Endothelial cell of umbilical vein (primary cell): ENCODE measurements at regions not wholly inside any gene's neighbourhood (a gene's known extent, or its start where the extent isn't known, plus 50 kb on each side); places are given as distances from the start of the nearest gene placed in this dataset.
"Not testable (repeated sequence)": the region's sequence is repeated elsewhere in the genome, so short reads cannot be mapped to it uniquely, and the experiment has no call there.

Experiments
- BruUV-seq: library from RNA; stranded (reverse); fragments of 400-500 nt; replicated peaks from 2 replicates; lab custom pipeline; 2021; lab: Mats Ljungman, UMichigan
- CTCF ChIA-PET: fragments of 300-600, 350-600 bp; sonication (Branson Sonifier 250); formaldehyde crosslinking; loops from one replicate; lab custom pipeline; 2021; ENCODE audit warnings: antibody characterized with exemption, inconsistent platforms; lab: Charles Lee
- POLR2A ChIA-PET: fragments of 300-600, 350-600 bp; sonication (Branson Sonifier 250); formaldehyde crosslinking; loops from one replicate; lab custom pipeline; 2021; ENCODE audit warnings: antibody characterized with exemption, inconsistent platforms; lab: Charles Lee
- DNase-seq: peaks from one replicate; pipeline ENCODE4 v3.0.0-alpha.2; 2011; ENCODE audit warnings: low read depth, low spot score
- FAIRE-seq: peaks from 2 replicates; lab custom pipeline; 2011; peaks lifted over from hg19 to GRCh38; lab: Jason Lieb, UNC
- H2AFZ ChIP-seq: 2 replicates; pipeline ENCODE4 v1.6.0; 2012; ENCODE audit warnings: low read depth, low read length, control low read depth, inconsistent platforms
- H3K27ac ChIP-seq: 2 replicates; pipeline ENCODE4 v1.5.1; 2011; ENCODE audit warnings: low read depth, mild to moderate bottlenecking, control low read depth, low read length, moderate library complexity; ENCODE audit not compliant: insufficient read depth
- H3K27me3 ChIP-seq, 2 experiments: 2 replicates each; pipeline versions ENCODE4 v1.6.0 to v1.6.1; 2011; ENCODE audit warnings: low read length in 2 of 2, mixed read lengths in 1 of 2; ENCODE audit not compliant: control insufficient read depth in 2 of 2, insufficient read depth in 2 of 2
- H3K36me3 ChIP-seq, 2 experiments: 2 replicates in 1 of 2; 3 replicates in 1 of 2; pipeline ENCODE4 v1.5.1; 2011; ENCODE audit warnings: low read length in 2 of 2, mild to moderate bottlenecking in 1 of 2, moderate library complexity in 1 of 2; ENCODE audit not compliant: control insufficient read depth in 2 of 2, insufficient read depth in 2 of 2; ENCODE audit errors: extremely low read depth in 1 of 2
- H3K4me1 ChIP-seq: 3 replicates; pipeline ENCODE4 v1.5.1; 2011; ENCODE audit warnings: mild to moderate bottlenecking, low read length; ENCODE audit not compliant: control insufficient read depth, insufficient read depth; ENCODE audit errors: extremely low read depth
- H3K4me2 ChIP-seq: 2 replicates; pipeline ENCODE4 v1.6.1; 2011; ENCODE audit warnings: low read length, control low read depth, mixed read lengths; ENCODE audit not compliant: insufficient read depth
- H3K4me3 ChIP-seq, 3 experiments: fragments of 200-600 bp in 1 of 3; sonication (generic), shearing (Covaris generic) in 1 of 3; replicated peaks in 1 of 3; 2 replicates each; pipeline ENCODE4 v1.5.1; 2011 to 2016; ENCODE audit warnings: control low read depth in 3 of 3, low read length in 3 of 3, mild to moderate bottlenecking in 2 of 3, inconsistent platforms in 1 of 3, low read depth in 1 of 3, moderate library complexity in 1 of 3; ENCODE audit not compliant: insufficient read depth in 1 of 3
- H3K79me2 ChIP-seq: 2 replicates; pipeline ENCODE4 v1.6.0; 2012; ENCODE audit warnings: low read length, inconsistent platforms; ENCODE audit not compliant: control insufficient read depth, insufficient read depth
- H3K9ac ChIP-seq: replicated peaks from 2 replicates; pipeline ENCODE3; 2011; ENCODE audit warnings: low read length, control low read depth; ENCODE audit not compliant: insufficient read depth; ENCODE audit errors: extremely low read depth
- H3K9me1 ChIP-seq: replicated peaks from 3 replicates; pipeline ENCODE4 v1.6.0; 2011; ENCODE audit warnings: mild to moderate bottlenecking, low read length; ENCODE audit not compliant: control insufficient read depth, insufficient read depth; ENCODE audit errors: extremely low read depth
- H3K9me3 ChIP-seq: replicated peaks from 2 replicates; pipeline ENCODE4 v1.5.1; 2012; ENCODE audit warnings: low read length, inconsistent platforms; ENCODE audit not compliant: control insufficient read depth, insufficient read depth
- H4K20me1 ChIP-seq: replicated peaks from 2 replicates; pipeline ENCODE3; 2011; ENCODE audit warnings: mild to moderate bottlenecking, low read length; ENCODE audit not compliant: control insufficient read depth, insufficient read depth; ENCODE audit errors: extremely low read depth
- EZH2 ChIP-seq: IDR thresholded peaks from 2 replicates; pipeline ENCODE4 v1.6.1; 2012; ENCODE audit warnings: borderline replicate concordance, low read depth, mild to moderate bottlenecking, moderate library complexity, low read length, inconsistent platforms; ENCODE audit not compliant: severe bottlenecking
- JUN ChIP-seq: IDR thresholded peaks from 2 replicates; pipeline ENCODE4 v1.6.1; 2011; ENCODE audit warnings: borderline replicate concordance, low read depth; ENCODE audit not compliant: insufficient read length, insufficient read depth
- MYC ChIP-seq: IDR thresholded peaks from one replicate; pipeline ENCODE4 v1.6.1; 2011; ENCODE audit warnings: mild to moderate bottlenecking, low read depth, low read length
- POLR2A ChIP-seq: IDR thresholded peaks from 2 replicates; pipeline ENCODE4 v1.6.1; 2012; ENCODE audit warnings: low read depth, mild to moderate bottlenecking, control low read depth, low read length
- dilution Hi-C: fragments of 300-500 bp; cut with MboI; formaldehyde crosslinking; loops from one replicate; pipeline ENCODE4 v1.15.0; 2019; ENCODE audit warnings: low sequenced_read_pairs; ENCODE audit not compliant: extremely low pct_ligation_motif_present
- intact Hi-C: fragments of 100-400 bp; cut with micrococcal nuclease; formaldehyde crosslinking; loops from one replicate; pipeline ENCODE4 v1.10.0; 2022
- TF ChIP-seq, protein P1 (sequence below): IDR thresholded peaks from 2 replicates; pipeline ENCODE4 v1.6.1; 2011; ENCODE audit not compliant: insufficient read depth, insufficient read length

- Histone ChIP-seq H3K4me3 (no peak overlapping the region), H3K27ac (no peak overlapping the region), H4K20me1 (no peaks in the 10 kb centered on the region), H3K9me3 (no peaks in the 10 kb centered on the region), H3K27me3 (no peaks in the 10 kb centered on the region), H3K9ac (no peak overlapping the region), H3K9me1 (no peaks in the 10 kb centered on the region), H3K4me2 (no peak overlapping the region), H3K79me2 (no peaks in the 10 kb centered on the region), H3K36me3 (no peaks in the 10 kb centered on the region), H3K4me1 (no peaks in the 10 kb centered on the region), H2AFZ (no peak overlapping the region)
- ChIA-PET POLR2A (no interaction called here), CTCF (interaction anchor here (0.9 kb wide), 1 partner anchor 8 kb away, joined by 3 read pairs; no protein-coding TSS in a partner anchor)
- no peak for FAIRE-seq
- no peak for TF ChIP-seq JUN
- no peak for TF ChIP-seq MYC
- no peak for TF ChIP-seq POLR2A
- TF ChIP-seq, protein P1, sequence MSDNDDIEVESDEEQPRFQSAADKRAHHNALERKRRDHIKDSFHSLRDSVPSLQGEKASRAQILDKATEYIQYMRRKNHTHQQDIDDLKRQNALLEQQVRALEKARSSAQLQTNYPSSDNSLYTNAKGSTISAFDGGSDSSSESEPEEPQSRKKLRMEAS: no peak
- no peak for TF ChIP-seq EZH2
- dilution Hi-C loops (no loop called here), intact Hi-C loops (no loop called here)
- DNase-seq: no peak
- BruUV-seq: no TSS peak
Observed at GRCh38 chr16:47865337-47865855, 290.4 kb downstream of the ABCC12 start.

GRCh38 chr16:47864262-47864661 is 291.5 kb downstream of the ABCC12 start:
- H3K9me1 ChIP-seq, H2AFZ ChIP-seq, POLR2A ChIA-PET, BruUV-seq, intact Hi-C loops, H3K4me1 ChIP-seq, CTCF ChIA-PET, H3K27me3 ChIP-seq, DNase-seq, H3K9me3 ChIP-seq, FAIRE-seq, H3K4me2 ChIP-seq, H3K4me3 ChIP-seq, H3K79me2 ChIP-seq, H3K36me3 ChIP-seq, H3K9ac ChIP-seq, H3K27ac ChIP-seq, H4K20me1 ChIP-seq, dilution Hi-C loops: not testable (repeated sequence)
